IgD-negative memory B cell (primary cell): ENCODE measurements at regions not wholly inside any gene's neighbourhood (a gene's known extent, or its start where the extent isn't known, plus 50 kb on each side); places are given as distances from the start of the nearest gene placed in this dataset.

Experiments
- H3K27ac Mint-ChIP-seq, 3 donors: one replicate each; pipeline ENCODE4 v1.8.0; 2020 to 2022; ENCODE audit warnings: mild to moderate bottlenecking in 3 of 3, mixed read lengths in 3 of 3, moderate library complexity in 1 of 3
- H3K27me3 Mint-ChIP-seq: one replicate; pipeline ENCODE4 v1.8.0; 2021; ENCODE audit warnings: mixed read lengths
- H3K36me3 Mint-ChIP-seq: one replicate; pipeline ENCODE4 v1.8.0; 2020; ENCODE audit warnings: mild to moderate bottlenecking, mixed read lengths
- H3K4me1 Mint-ChIP-seq, 3 donors: one replicate each; pipeline ENCODE4 v1.8.0; 2020 to 2022; ENCODE audit warnings: mixed read lengths in 3 of 3, mild to moderate bottlenecking in 1 of 3
- H3K4me3 Mint-ChIP-seq, 4 donors: one replicate each; pipeline ENCODE4 v1.8.0; 2020 to 2022; ENCODE audit warnings: mild to moderate bottlenecking in 4 of 4, mixed read lengths in 4 of 4, moderate library complexity in 3 of 4
- H3K9me3 Mint-ChIP-seq, 3 donors: one replicate each; pipeline ENCODE4 v1.8.0; 2020 to 2021; ENCODE audit warnings: mixed read lengths in 3 of 3, mild to moderate bottlenecking in 1 of 3

GRCh38 chr13:32955881-32956594 is 60.2 kb upstream of the KL start:
- Mint-ChIP-seq H3K27ac (no peak overlapping the region), H3K27me3 (peaks cover 6% of the 10 kb centered on the region), H3K4me3 (no peak overlapping the region), H3K36me3 (no peaks in the 10 kb centered on the region), H3K4me1 (no peaks in the 10 kb centered on the region), H3K9me3 (no peaks in the 10 kb centered on the region)

GRCh38 chr13:32956595-32956933 is 59.7 kb upstream of the KL start:
- H3K27ac Mint-ChIP-seq: no peak overlapping the region
- no peaks in the 10 kb centered on the region for H3K4me1 Mint-ChIP-seq
- H3K27me3 Mint-ChIP-seq: peaks cover 6% of the 10 kb centered on the region
- H3K9me3 Mint-ChIP-seq: no peaks in the 10 kb centered on the region
- no peak overlapping the region for H3K4me3 Mint-ChIP-seq
- no peaks in the 10 kb centered on the region for H3K36me3 Mint-ChIP-seq

GRCh38 chr13:32960626-32961025 is 55.6 kb upstream of the KL start:
- Mint-ChIP-seq H3K27me3 (peaks cover 2% of the 10 kb centered on the region), H3K9me3 (peaks cover 0 to 2% (median 0%) of the 10 kb centered on the region in 3 donors), H3K36me3 (no peaks in the 10 kb centered on the region), H3K4me3 (no peak overlapping the region), H3K4me1 (no peaks in the 10 kb centered on the region), H3K27ac (no peak overlapping the region)

- no peak overlapping the region for H3K4me3 Mint-ChIP-seq
- no peak overlapping the region for H3K27ac Mint-ChIP-seq
- H3K4me1 Mint-ChIP-seq: no peaks in the 10 kb centered on the region
- H3K36me3 Mint-ChIP-seq: no peaks in the 10 kb centered on the region
- H3K9me3 Mint-ChIP-seq: peaks cover 0 to 2% (median 0%) of the 10 kb centered on the region in 3 donors
- peaks cover 2% of the 10 kb centered on the region for H3K27me3 Mint-ChIP-seq
Measured at GRCh38 chr13:32961724-32962123, 54.5 kb upstream of the KL start.

GRCh38 chr13:32962342-32962741 is 53.9 kb upstream of the KL start:
- Mint-ChIP-seq H3K9me3 (peaks cover 0 to 2% (median 0%) of the 10 kb centered on the region in 3 donors), H3K27me3 (peaks cover 2% of the 10 kb centered on the region), H3K4me3 (no peak overlapping the region), H3K27ac (no peak overlapping the region), H3K36me3 (no peaks in the 10 kb centered on the region), H3K4me1 (no peaks in the 10 kb centered on the region)

GRCh38 chr13:32964987-32965386 is 51.2 kb upstream of the KL start:
- no peaks in the 10 kb centered on the region for H3K27me3 Mint-ChIP-seq
- H3K4me3 Mint-ChIP-seq: no peak overlapping the region
- no peaks in the 10 kb centered on the region for H3K36me3 Mint-ChIP-seq
- peaks cover 0 to 2% (median 0%) of the 10 kb centered on the region in 3 donors for H3K9me3 Mint-ChIP-seq
- H3K27ac Mint-ChIP-seq: no peak overlapping the region
- peaks cover 0 to 4% (median 4%) of the 10 kb centered on the region in 3 donors for H3K4me1 Mint-ChIP-seq
